ENCODE measurements at regions not wholly inside any gene's neighbourhood (a gene's known extent, or its start where the extent isn't known, plus 50 kb on each side); places are given as distances from the start of the nearest gene placed in this dataset.

DNA sequence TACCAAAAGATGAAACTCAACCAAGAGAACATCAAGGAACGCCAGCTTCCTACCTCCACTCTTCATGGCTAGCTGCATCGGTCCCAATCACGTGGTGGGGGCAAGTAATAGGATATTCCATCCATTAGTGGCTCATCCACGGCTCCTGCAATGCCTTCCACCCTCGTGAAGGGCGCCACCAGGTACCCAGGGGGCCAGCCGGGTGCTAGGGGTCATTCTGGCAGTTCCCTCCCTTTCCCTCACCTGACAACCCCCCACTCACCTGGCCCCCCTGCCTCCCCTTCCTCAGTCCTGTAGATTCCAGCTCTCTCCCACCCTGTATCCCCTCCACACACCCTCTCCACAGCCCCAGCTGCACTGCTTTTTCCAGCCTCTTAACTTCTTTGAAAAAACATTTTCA lies 161.9 kb downstream of the URI1 start:
- TF ChIP-seq POLR2A (IDR thresholded peaks at IDR 0.05) = no peak
- TF ChIP-seq, protein P1, sequence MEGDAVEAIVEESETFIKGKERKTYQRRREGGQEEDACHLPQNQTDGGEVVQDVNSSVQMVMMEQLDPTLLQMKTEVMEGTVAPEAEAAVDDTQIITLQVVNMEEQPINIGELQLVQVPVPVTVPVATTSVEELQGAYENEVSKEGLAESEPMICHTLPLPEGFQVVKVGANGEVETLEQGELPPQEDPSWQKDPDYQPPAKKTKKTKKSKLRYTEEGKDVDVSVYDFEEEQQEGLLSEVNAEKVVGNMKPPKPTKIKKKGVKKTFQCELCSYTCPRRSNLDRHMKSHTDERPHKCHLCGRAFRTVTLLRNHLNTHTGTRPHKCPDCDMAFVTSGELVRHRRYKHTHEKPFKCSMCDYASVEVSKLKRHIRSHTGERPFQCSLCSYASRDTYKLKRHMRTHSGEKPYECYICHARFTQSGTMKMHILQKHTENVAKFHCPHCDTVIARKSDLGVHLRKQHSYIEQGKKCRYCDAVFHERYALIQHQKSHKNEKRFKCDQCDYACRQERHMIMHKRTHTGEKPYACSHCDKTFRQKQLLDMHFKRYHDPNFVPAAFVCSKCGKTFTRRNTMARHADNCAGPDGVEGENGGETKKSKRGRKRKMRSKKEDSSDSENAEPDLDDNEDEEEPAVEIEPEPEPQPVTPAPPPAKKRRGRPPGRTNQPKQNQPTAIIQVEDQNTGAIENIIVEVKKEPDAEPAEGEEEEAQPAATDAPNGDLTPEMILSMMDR (IDR thresholded peaks at IDR 0.05) = no peak
- TF ChIP-seq POLR2AphosphoS5 (IDR thresholded peaks at IDR 0.05) = no peak
- Histone ChIP-seq H3K27ac (no peak overlapping the region), H3K4me3 (no peak overlapping the region), H3K9me3 (no peaks in the 10 kb centered on the region), H3K4me1 (no peaks in the 10 kb centered on the region), H3K36me3 (no peaks in the 10 kb centered on the region), H3K27me3 (peaks cover 0 to 8% of the 10 kb centered on the region in 2 donors)
- DNase-seq (ENCODE audit: low spot score in 2 of 2) = no peak
- intact Hi-C loops (cut with DNase I; ENCODE audit: low total_unique reads) = no loop called here

DNA sequence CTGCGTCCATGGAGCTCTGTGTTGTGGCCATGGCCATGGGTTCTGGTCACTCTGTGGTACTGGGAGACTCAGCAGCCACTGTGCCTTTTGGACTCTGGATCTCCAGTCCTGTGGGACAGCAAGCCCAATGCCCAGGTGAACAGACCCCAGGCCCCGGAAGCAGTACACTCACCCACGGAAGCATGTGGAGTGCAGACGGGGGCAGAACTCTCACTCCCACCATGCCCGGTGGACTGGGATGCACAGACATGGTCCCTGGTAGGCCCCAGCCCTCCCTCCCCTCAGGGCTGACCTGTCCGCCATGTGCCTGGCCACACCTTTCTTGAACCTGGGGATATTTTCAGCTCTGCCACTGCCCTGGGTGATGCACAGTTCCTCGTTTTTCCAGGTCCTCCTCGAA lies 163.3 kb downstream of the URI1 start:
- H3K9me3 ChIP-seq = no peaks in the 10 kb centered on the region
- intact Hi-C loops (cut with DNase I; ENCODE audit: low total_unique reads) = no loop called here
- no peak overlapping the region for H3K4me3 ChIP-seq
- H3K27me3 ChIP-seq = peaks cover 0 to 8% of the 10 kb centered on the region in 2 donors
- no peaks in the 10 kb centered on the region for H3K36me3 ChIP-seq
- TF ChIP-seq POLR2AphosphoS5 (IDR thresholded peaks at IDR 0.05) = no peak
- TF ChIP-seq, protein P1 (IDR thresholded peaks at IDR 0.05) = no peak
- H3K4me1 ChIP-seq = no peaks in the 10 kb centered on the region
- DNase-seq (ENCODE audit: low spot score in 2 of 2) = no peak
- no peak overlapping the region for H3K27ac ChIP-seq

DNA sequence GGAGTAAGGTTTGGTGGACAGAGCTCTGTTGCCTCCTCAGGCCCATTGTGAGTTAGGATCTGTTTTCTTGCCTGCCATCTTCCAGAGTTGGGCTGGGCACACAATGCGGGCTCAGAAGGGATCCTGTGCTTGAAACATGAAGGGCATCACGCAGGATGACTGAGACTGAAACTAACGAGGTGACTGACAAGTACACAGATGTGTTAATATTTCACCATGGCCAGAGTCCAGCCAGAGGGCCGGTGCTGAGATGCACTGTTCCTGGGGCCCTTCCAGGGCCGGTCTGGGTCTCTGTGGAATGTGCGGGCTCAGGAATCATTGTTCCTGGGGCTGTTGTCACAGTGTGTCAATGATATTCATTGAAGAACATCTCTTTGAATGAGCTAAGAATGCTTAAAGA lies 163.7 kb downstream of the URI1 start:
- Histone ChIP-seq H3K4me3 (no peak overlapping the region), H3K9me3 (no peaks in the 10 kb centered on the region), H3K27me3 (peaks cover 0 to 8% of the 10 kb centered on the region in 2 donors), H3K36me3 (no peaks in the 10 kb centered on the region), H3K27ac (no peak overlapping the region), H3K4me1 (no peaks in the 10 kb centered on the region)
- no peak for DNase-seq (ENCODE audit: low spot score in 2 of 2)
- intact Hi-C loops (cut with DNase I; ENCODE audit: low total_unique reads) = no loop called here
- TF ChIP-seq POLR2A (IDR thresholded peaks at IDR 0.05) (no peak), POLR2AphosphoS5 (IDR thresholded peaks at IDR 0.05) (no peak)
- TF ChIP-seq, protein P1 (IDR thresholded peaks at IDR 0.05) = no peak

DNA sequence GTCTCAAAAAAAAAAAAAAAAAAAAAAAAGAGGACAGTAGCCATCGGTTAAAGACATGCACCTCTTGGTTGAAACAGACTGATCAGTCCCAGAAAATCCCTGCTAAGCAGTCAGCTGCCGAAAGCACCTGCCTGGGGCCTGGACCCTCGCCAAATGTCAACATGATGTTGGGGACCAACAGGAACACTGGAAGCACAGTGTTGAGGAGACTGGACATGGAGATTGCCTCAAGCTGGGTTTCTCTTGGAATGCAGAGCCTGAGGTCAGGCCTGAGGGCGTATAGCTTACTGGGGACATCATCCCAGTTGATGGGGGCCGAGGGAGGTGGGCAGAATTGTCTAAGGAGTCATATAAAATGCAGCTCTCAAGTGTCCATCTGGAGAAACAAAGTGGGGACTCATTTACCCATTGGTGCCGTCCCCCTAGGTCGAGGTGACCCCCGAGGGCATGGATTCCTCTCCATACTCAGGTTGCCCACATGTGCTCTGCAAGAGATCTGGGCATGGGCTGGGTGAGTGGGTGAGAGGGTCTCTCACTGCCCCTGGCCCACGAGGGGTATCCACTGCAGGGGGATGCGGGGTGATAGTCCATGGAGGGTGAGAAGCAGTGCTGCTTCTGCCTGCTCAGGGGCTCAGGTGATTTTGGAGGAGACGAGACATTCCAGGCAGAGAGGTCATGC lies 164.5 kb downstream of the URI1 start:
- Histone ChIP-seq H3K4me3 (no peak overlapping the region), H3K36me3 (no peaks in the 10 kb centered on the region), H3K4me1 (no peaks in the 10 kb centered on the region), H3K9me3 (no peaks in the 10 kb centered on the region), H3K27ac (no peak overlapping the region), H3K27me3 (peaks cover 0 to 8% of the 10 kb centered on the region in 2 donors)
- no peak for DNase-seq (ENCODE audit: low spot score in 2 of 2)
- intact Hi-C loops (cut with DNase I; ENCODE audit: low total_unique reads) = no loop called here
- TF ChIP-seq POLR2AphosphoS5 (IDR thresholded peaks at IDR 0.05) = no peak
- TF ChIP-seq, protein P1 (IDR thresholded peaks at IDR 0.05) = no peak
- TF ChIP-seq POLR2A (IDR thresholded peaks at IDR 0.05) = no peak

DNA sequence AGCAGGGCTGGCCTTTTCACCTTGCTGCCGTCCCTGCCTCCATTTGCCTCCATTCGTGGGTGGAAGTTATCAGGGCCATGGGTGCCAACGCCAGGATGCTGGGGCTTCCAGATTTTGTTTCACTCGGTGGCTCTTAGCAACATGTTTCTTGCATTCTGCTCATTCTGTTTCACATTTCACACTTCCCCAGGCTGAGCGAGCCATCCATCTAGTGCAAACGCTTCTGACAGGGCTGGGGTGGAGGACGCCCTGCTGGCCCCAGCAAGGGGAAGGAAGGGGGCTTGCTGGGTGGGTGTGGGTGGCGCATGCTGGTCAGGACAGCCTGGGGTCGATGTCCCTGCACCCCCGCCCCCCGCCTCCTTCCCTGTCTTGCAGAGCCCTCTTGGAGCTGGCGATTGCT lies 165.2 kb downstream of the URI1 start:
- TF ChIP-seq POLR2A (IDR thresholded peaks at IDR 0.05) (no peak), POLR2AphosphoS5 (IDR thresholded peaks at IDR 0.05) (no peak)
- TF ChIP-seq, protein P1 (IDR thresholded peaks at IDR 0.05) = no peak
- intact Hi-C loops (cut with DNase I; ENCODE audit: low total_unique reads) = no loop called here

More for the DNA sequence above, 165.2 kb downstream of the URI1 start:
- DNase-seq (ENCODE audit: low spot score in 2 of 2) = no peak
- H3K4me3 ChIP-seq = no peak overlapping the region
- peaks cover 0 to 8% of the 10 kb centered on the region in 2 donors for H3K27me3 ChIP-seq
- H3K9me3 ChIP-seq = no peaks in the 10 kb centered on the region
- H3K27ac ChIP-seq = no peak overlapping the region
- no peaks in the 10 kb centered on the region for H3K36me3 ChIP-seq
- H3K4me1 ChIP-seq = no peaks in the 10 kb centered on the region
